ENCODE measurements at regions not wholly inside any gene's neighbourhood (a gene's known extent, or its start where the extent isn't known, plus 50 kb on each side); places are given as distances from the start of the nearest gene placed in this dataset.

DNA sequence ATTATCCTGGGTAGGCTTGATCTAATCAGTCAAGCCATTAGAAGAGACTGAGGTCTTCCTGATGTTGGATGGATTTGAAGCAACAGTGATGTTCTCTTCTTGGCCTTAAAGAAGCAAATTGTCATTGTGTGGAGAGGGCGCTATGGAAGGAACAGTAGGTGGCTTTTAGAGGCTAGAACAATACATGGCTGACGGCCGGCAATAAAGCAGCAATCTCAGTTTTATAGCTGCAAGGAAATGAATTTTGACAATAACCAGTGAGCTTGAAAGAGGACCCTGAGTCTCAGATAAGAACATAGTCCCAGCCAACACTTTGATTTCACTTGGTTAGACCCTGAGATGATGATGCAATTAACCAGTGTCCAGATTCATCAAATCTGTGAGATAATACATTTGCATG lies 302.1 kb downstream of the NSUN3 start:
- TF ChIP-seq, protein P1, sequence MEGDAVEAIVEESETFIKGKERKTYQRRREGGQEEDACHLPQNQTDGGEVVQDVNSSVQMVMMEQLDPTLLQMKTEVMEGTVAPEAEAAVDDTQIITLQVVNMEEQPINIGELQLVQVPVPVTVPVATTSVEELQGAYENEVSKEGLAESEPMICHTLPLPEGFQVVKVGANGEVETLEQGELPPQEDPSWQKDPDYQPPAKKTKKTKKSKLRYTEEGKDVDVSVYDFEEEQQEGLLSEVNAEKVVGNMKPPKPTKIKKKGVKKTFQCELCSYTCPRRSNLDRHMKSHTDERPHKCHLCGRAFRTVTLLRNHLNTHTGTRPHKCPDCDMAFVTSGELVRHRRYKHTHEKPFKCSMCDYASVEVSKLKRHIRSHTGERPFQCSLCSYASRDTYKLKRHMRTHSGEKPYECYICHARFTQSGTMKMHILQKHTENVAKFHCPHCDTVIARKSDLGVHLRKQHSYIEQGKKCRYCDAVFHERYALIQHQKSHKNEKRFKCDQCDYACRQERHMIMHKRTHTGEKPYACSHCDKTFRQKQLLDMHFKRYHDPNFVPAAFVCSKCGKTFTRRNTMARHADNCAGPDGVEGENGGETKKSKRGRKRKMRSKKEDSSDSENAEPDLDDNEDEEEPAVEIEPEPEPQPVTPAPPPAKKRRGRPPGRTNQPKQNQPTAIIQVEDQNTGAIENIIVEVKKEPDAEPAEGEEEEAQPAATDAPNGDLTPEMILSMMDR (IDR thresholded peaks at IDR 0.05) = no peak
- no peak for TF ChIP-seq POLR2A (IDR thresholded peaks at IDR 0.05)
